CD4-positive, alpha-beta memory T cell (primary cell): ENCODE measurements at regions not wholly inside any gene's neighbourhood (a gene's known extent, or its start where the extent isn't known, plus 50 kb on each side); places are given as distances from the start of the nearest gene placed in this dataset.

Experiments used
- CTCF ChIA-PET: fragments of 350-600 bp; sonication (Branson Sonifier 250); formaldehyde crosslinking; loops from one replicate; lab custom pipeline; 2021; ENCODE audit warnings: inconsistent platforms; ENCODE audit not compliant: partially characterized antibody; lab: Charles Lee
- POLR2A ChIA-PET: fragments of 350-600 bp; sonication (Branson Sonifier 250); formaldehyde crosslinking; loops from one replicate; lab custom pipeline; 2021; ENCODE audit not compliant: partially characterized antibody; lab: Charles Lee
- DNase-seq, 5 donors: peaks; one replicate each; pipeline versions ENCODE4 v3.0.0 to v3.0.0-alpha.2; 2020 to 2022; ENCODE audit warnings: mixed read lengths in 1 of 5
- H3K27ac ChIP-seq: one replicate; pipeline ENCODE4 v1.7.0; 2013; ENCODE audit warnings: low read depth, low read length
- H3K27me3 ChIP-seq: 2 replicates; pipeline ENCODE4 v1.7.0; 2013; ENCODE audit warnings: mild to moderate bottlenecking, low read length, moderate library complexity; ENCODE audit not compliant: insufficient read depth
- H3K36me3 ChIP-seq: 2 replicates; pipeline ENCODE4 v1.7.0; 2013; ENCODE audit warnings: mild to moderate bottlenecking, low read length, moderate library complexity; ENCODE audit not compliant: insufficient read depth
- H3K4me1 ChIP-seq: 2 replicates; pipeline ENCODE4 v1.7.0; 2013; ENCODE audit warnings: mild to moderate bottlenecking, low read length, moderate library complexity; ENCODE audit not compliant: insufficient read depth
- H3K4me3 ChIP-seq, 2 donors: one replicate each; pipeline ENCODE4 v1.7.0; 2013; ENCODE audit warnings: low read length in 2 of 2, mild to moderate bottlenecking in 1 of 2
- H3K9me3 ChIP-seq, 2 donors: one replicate each; pipeline ENCODE4 v1.7.0; 2013; ENCODE audit warnings: low read length in 2 of 2, control low read depth in 1 of 2; ENCODE audit not compliant: control insufficient read depth in 1 of 2
- H3K27ac Mint-ChIP-seq, 7 donors: one replicate each; pipeline ENCODE4 v1.8.0; 2020 to 2021; ENCODE audit warnings: mixed read lengths in 7 of 7, mild to moderate bottlenecking in 6 of 7, inconsistent platforms in 3 of 7, moderate library complexity in 3 of 7
- H3K27me3 Mint-ChIP-seq, 2 donors: one replicate each; pipeline ENCODE4 v1.8.0; 2020 to 2021; ENCODE audit warnings: mixed read lengths in 2 of 2
- H3K36me3 Mint-ChIP-seq, 2 donors: one replicate each; pipeline ENCODE4 v1.8.0; 2020 to 2021; ENCODE audit warnings: mixed read lengths in 2 of 2, inconsistent platforms in 1 of 2, mild to moderate bottlenecking in 1 of 2
- H3K4me1 Mint-ChIP-seq, 4 donors: one replicate each; pipeline ENCODE4 v1.8.0; 2020 to 2021; ENCODE audit warnings: mixed read lengths in 4 of 4, mild to moderate bottlenecking in 1 of 4
- H3K4me3 Mint-ChIP-seq, 8 donors: one replicate each; pipeline ENCODE4 v1.8.0; 2020 to 2021; ENCODE audit warnings: mixed read lengths in 8 of 8, mild to moderate bottlenecking in 7 of 8, moderate library complexity in 6 of 8, inconsistent platforms in 3 of 8
- H3K9me3 Mint-ChIP-seq, 8 donors: one replicate each; pipeline ENCODE4 v1.8.0; 2020 to 2021; ENCODE audit warnings: mixed read lengths in 8 of 8, mild to moderate bottlenecking in 5 of 8, inconsistent platforms in 3 of 8, moderate library complexity in 1 of 8
- intact Hi-C: fragments of 100-400 bp; cut with micrococcal nuclease; formaldehyde crosslinking; loops from one replicate; pipeline ENCODE4 v1.15.1; 2023

GRCh38 chr13:89982407-89983095 lies 1364.9 kb upstream of the MIR17HG start:
- CTCF ChIA-PET, result no interaction called here

GRCh38 chr13:89988206-89988605 lies 1359.3 kb upstream of the MIR17HG start:
- ChIA-PET CTCF (no interaction called here), POLR2A (no interaction called here)
- Histone ChIP-seq H3K4me3 (no peak overlapping the region), H3K27ac (no peak overlapping the region), H3K9me3 (no peaks in the 10 kb centered on the region), H3K4me1 (no peaks in the 10 kb centered on the region), H3K36me3 (no peaks in the 10 kb centered on the region), H3K27me3 (no peaks in the 10 kb centered on the region)
- Mint-ChIP-seq H3K4me1 (no peaks in the 10 kb centered on the region), H3K9me3 (peaks cover 0 to 7% (median under 1%) of the 10 kb centered on the region in 8 donors), H3K36me3 (no peaks in the 10 kb centered on the region), H3K4me3 (no peak overlapping the region), H3K27me3 (no peaks in the 10 kb centered on the region), H3K27ac (no peak overlapping the region)
- intact Hi-C loops, result no loop called here
- no peak for DNase-seq

More at GRCh38 chr13:89982407-89983095, 1364.9 kb upstream of the MIR17HG start:
- no peaks in the 10 kb centered on the region for H3K27me3 ChIP-seq
- H3K27me3 Mint-ChIP-seq, result no peaks in the 10 kb centered on the region
- POLR2A ChIA-PET, result no interaction called here
- DNase-seq, result no peak
- H3K4me1 ChIP-seq, result no peaks in the 10 kb centered on the region
- H3K9me3 ChIP-seq, result no peaks in the 10 kb centered on the region
- H3K4me1 Mint-ChIP-seq, result no peaks in the 10 kb centered on the region
- no peak overlapping the region for H3K4me3 ChIP-seq
- H3K27ac ChIP-seq, result no peak overlapping the region
- no peaks in the 10 kb centered on the region for H3K36me3 Mint-ChIP-seq
- no peak overlapping the region for H3K27ac Mint-ChIP-seq
- no peaks in the 10 kb centered on the region for H3K36me3 ChIP-seq
- intact Hi-C loops, result no loop called here
- peaks cover 0 to 10% (median 1%) of the 10 kb centered on the region in 8 donors for H3K9me3 Mint-ChIP-seq
- H3K4me3 Mint-ChIP-seq, result no peak overlapping the region

- Histone ChIP-seq H3K9me3 (no peaks in the 10 kb centered on the region), H3K4me3 (no peak overlapping the region), H3K27me3 (no peaks in the 10 kb centered on the region), H3K27ac (no peak overlapping the region), H3K36me3 (no peaks in the 10 kb centered on the region), H3K4me1 (no peaks in the 10 kb centered on the region)
- Mint-ChIP-seq H3K4me3 (no peak overlapping the region), H3K27me3 (no peaks in the 10 kb centered on the region), H3K36me3 (no peaks in the 10 kb centered on the region), H3K9me3 (peaks cover 0 to 20% (median 9%) of the 10 kb centered on the region in 8 donors), H3K4me1 (no peaks in the 10 kb centered on the region), H3K27ac (no peak overlapping the region)
- intact Hi-C loops, result no loop called here
- DNase-seq, result no peak
- ChIA-PET CTCF (no interaction called here), POLR2A (no interaction called here)
Observed at GRCh38 chr13:90003566-90003965, 1343.9 kb upstream of the MIR17HG start.

GRCh38 chr13:90008707-90009149 lies 1338.8 kb upstream of the MIR17HG start:
- DNase-seq, result no peak
- H3K4me3 Mint-ChIP-seq, result no peak overlapping the region
- H3K9me3 Mint-ChIP-seq, result peaks cover 0 to 12% (median 5%) of the 10 kb centered on the region in 8 donors
- H3K27ac ChIP-seq, result no peak overlapping the region
- ChIA-PET CTCF (no interaction called here), POLR2A (no interaction called here)
- H3K4me1 ChIP-seq, result no peaks in the 10 kb centered on the region
- no peaks in the 10 kb centered on the region for H3K9me3 ChIP-seq
- H3K27me3 ChIP-seq, result no peaks in the 10 kb centered on the region
- no peak overlapping the region for H3K4me3 ChIP-seq
- H3K36me3 ChIP-seq, result no peaks in the 10 kb centered on the region
- no peaks in the 10 kb centered on the region for H3K4me1 Mint-ChIP-seq
- no peaks in the 10 kb centered on the region for H3K36me3 Mint-ChIP-seq
- no peaks in the 10 kb centered on the region for H3K27me3 Mint-ChIP-seq
- intact Hi-C loops, result no loop called here
- H3K27ac Mint-ChIP-seq, result no peak overlapping the region

- Mint-ChIP-seq H3K4me1 (no peaks in the 10 kb centered on the region), H3K9me3 (peaks cover 0 to 16% (median 4%) of the 10 kb centered on the region in 8 donors), H3K4me3 (no peak overlapping the region), H3K27ac (no peak overlapping the region), H3K27me3 (no peaks in the 10 kb centered on the region), H3K36me3 (no peaks in the 10 kb centered on the region)
- Histone ChIP-seq H3K27me3 (no peaks in the 10 kb centered on the region), H3K4me1 (no peaks in the 10 kb centered on the region), H3K36me3 (no peaks in the 10 kb centered on the region), H3K4me3 (no peak overlapping the region), H3K9me3 (peaks cover 0 to 2% of the 10 kb centered on the region in 2 donors), H3K27ac (no peak overlapping the region)
- DNase-seq, result no peak
- intact Hi-C loops, result no loop called here
- ChIA-PET CTCF (no interaction called here), POLR2A (no interaction called here)
Observed at GRCh38 chr13:90014038-90014437, 1333.4 kb upstream of the MIR17HG start.

- Histone ChIP-seq H3K27me3 (no peaks in the 10 kb centered on the region), H3K27ac (no peak overlapping the region), H3K9me3 (peaks cover 0 to 2% of the 10 kb centered on the region in 2 donors), H3K36me3 (no peaks in the 10 kb centered on the region), H3K4me1 (no peaks in the 10 kb centered on the region), H3K4me3 (no peak overlapping the region)
- intact Hi-C loops, result no loop called here
- Mint-ChIP-seq H3K4me3 (no peak overlapping the region), H3K27ac (no peak overlapping the region), H3K9me3 (peaks cover 0 to 13% (median 5%) of the 10 kb centered on the region in 8 donors), H3K36me3 (no peaks in the 10 kb centered on the region), H3K27me3 (no peaks in the 10 kb centered on the region), H3K4me1 (no peaks in the 10 kb centered on the region)
- DNase-seq, result no peak
- CTCF ChIA-PET, result no interaction called here
- POLR2A ChIA-PET, result no interaction called here
Observed at GRCh38 chr13:90015565-90016507, 1331.7 kb upstream of the MIR17HG start.

- Histone ChIP-seq H3K4me1 (no peaks in the 10 kb centered on the region), H3K4me3 (no peak overlapping the region), H3K36me3 (no peaks in the 10 kb centered on the region), H3K27me3 (no peaks in the 10 kb centered on the region), H3K9me3 (peaks cover 0 to 2% of the 10 kb centered on the region in 2 donors), H3K27ac (no peak overlapping the region)
- Mint-ChIP-seq H3K9me3 (peaks cover 0 to 13% (median 5%) of the 10 kb centered on the region in 8 donors), H3K27me3 (no peaks in the 10 kb centered on the region), H3K27ac (no peak overlapping the region), H3K4me1 (no peaks in the 10 kb centered on the region), H3K4me3 (no peak overlapping the region), H3K36me3 (no peaks in the 10 kb centered on the region)
- DNase-seq, result no peak
- ChIA-PET POLR2A (no interaction called here), CTCF (no interaction called here)
- intact Hi-C loops, result no loop called here
Observed at GRCh38 chr13:90016688-90017087, 1330.8 kb upstream of the MIR17HG start.
